Tibial artery (tissue), 4 donors: ENCODE measurements at regions not wholly inside any gene's neighbourhood (a gene's known extent, or its start where the extent isn't known, plus 50 kb on each side); places are given as distances from the start of the nearest gene placed in this dataset.

ENCODE experiments used
- DNase-seq, 2 donors: peaks; one replicate each; pipeline ENCODE4 v3.0.0-alpha.2; 2019
- H3K27ac ChIP-seq, 2 donors: fragments of 200-600 bp; sonication (generic) in 1 of 2; 1 replicate in 1 of 2; 2 replicates in 1 of 2; pipeline ENCODE4 v1.5.1; 2018 to 2019; ENCODE audit warnings: mild to moderate bottlenecking in 1 of 2
- H3K27me3 ChIP-seq, 2 donors: fragments of 200-600 bp; sonication (generic) in 1 of 2; one replicate each; pipeline versions ENCODE4 v1.5.1 to v1.6.0; 2016 to 2019
- H3K36me3 ChIP-seq, 3 donors: fragments of 200-600 bp; sonication (generic) in 2 of 3; one replicate each; pipeline ENCODE4 v1.5.1; 2016 to 2019; ENCODE audit warnings: mild to moderate bottlenecking in 2 of 3
- H3K4me1 ChIP-seq, 4 donors: fragments of 200-600 bp; sonication (generic) in 2 of 4; 1 replicate in 3 of 4; 2 replicates in 1 of 4; pipeline ENCODE4 v1.5.1; 2016 to 2019
- H3K4me3 ChIP-seq, 2 donors: fragments of 200-600 bp; sonication (generic) in 1 of 2; 1 replicate in 1 of 2; 2 replicates in 1 of 2; pipeline ENCODE4 v1.5.1; 2018 to 2019; ENCODE audit warnings: mild to moderate bottlenecking in 2 of 2
- H3K9me3 ChIP-seq, 3 donors: fragments of 200-600 bp; sonication (generic) in 1 of 3; one replicate each; pipeline ENCODE4 v1.5.1; 2016 to 2019
- CTCF ChIP-seq, 2 experiments: fragments of 200-600 bp in 1 of 2; fragments of 450-650 bp in 1 of 2; IDR thresholded peaks; one replicate each; pipeline ENCODE4 v1.5.1; 2017 to 2019; ENCODE audit warnings: antibody characterized with exemption in 2 of 2, mild to moderate bottlenecking in 1 of 2, moderate library complexity in 1 of 2
- intact Hi-C: fragments of 100-400 bp; cut with DNase I; formaldehyde crosslinking; loops from one replicate; pipeline ENCODE4 v1.15.0; 2023; ENCODE audit warnings: low total_unique reads

GRCh38 chr14:83384253-83384652 is 1850.6 kb upstream of the SEL1L start:
- no peak for TF ChIP-seq CTCF (IDR thresholded peaks at IDR 0.05)
- Histone ChIP-seq H3K27ac (no peak overlapping the region), H3K4me1 (peaks cover 0 to 3% (median 0%) of the 10 kb centered on the region in 4 donors), H3K9me3 (no peaks in the 10 kb centered on the region), H3K36me3 (no peaks in the 10 kb centered on the region), H3K4me3 (no peak overlapping the region), H3K27me3 (no peaks in the 10 kb centered on the region)
- DNase-seq, result no peak
- intact Hi-C loops, result no loop called here

GRCh38 chr14:83395321-83395720 is 1861.7 kb upstream of the SEL1L start:
- no peaks in the 10 kb centered on the region for H3K36me3 ChIP-seq
- intact Hi-C loops, result no loop called here

GRCh38 chr14:83416476-83416875 is 1882.8 kb upstream of the SEL1L start:
- H3K36me3 ChIP-seq, result no peaks in the 10 kb centered on the region
- TF ChIP-seq CTCF (IDR thresholded peaks at IDR 0.05), result no peak
- no peaks in the 10 kb centered on the region for H3K9me3 ChIP-seq
- no peak for DNase-seq
- no peak overlapping the region for H3K27ac ChIP-seq
- H3K27me3 ChIP-seq, result no peaks in the 10 kb centered on the region
- H3K4me3 ChIP-seq, result no peak overlapping the region
- intact Hi-C loops, result no loop called here
- H3K4me1 ChIP-seq, result no peaks in the 10 kb centered on the region

More at GRCh38 chr14:83395321-83395720, 1861.7 kb upstream of the SEL1L start:
- no peak overlapping the region for H3K4me3 ChIP-seq
- no peak for DNase-seq
- H3K9me3 ChIP-seq, result no peaks in the 10 kb centered on the region
- no peaks in the 10 kb centered on the region for H3K27me3 ChIP-seq
- no peak overlapping the region for H3K27ac ChIP-seq
- H3K4me1 ChIP-seq, result no peaks in the 10 kb centered on the region
- no peak for TF ChIP-seq CTCF (IDR thresholded peaks at IDR 0.05)

- H3K27me3 ChIP-seq, result no peaks in the 10 kb centered on the region
- TF ChIP-seq CTCF (IDR thresholded peaks at IDR 0.05), result no peak
- no peak overlapping the region for H3K4me3 ChIP-seq
- DNase-seq, result no peak
- intact Hi-C loops, result no loop called here
- no peak overlapping the region for H3K27ac ChIP-seq
- no peaks in the 10 kb centered on the region for H3K9me3 ChIP-seq
- no peaks in the 10 kb centered on the region for H3K4me1 ChIP-seq
- no peaks in the 10 kb centered on the region for H3K36me3 ChIP-seq
These were observed 1885.8 kb upstream of the SEL1L start for GRCh38 chr14:83419420-83419819.

GRCh38 chr14:83421711-83422110 is 1888.1 kb upstream of the SEL1L start:
- Histone ChIP-seq H3K27ac (no peak overlapping the region), H3K4me3 (no peak overlapping the region), H3K4me1 (no peaks in the 10 kb centered on the region), H3K36me3 (no peaks in the 10 kb centered on the region), H3K27me3 (no peaks in the 10 kb centered on the region), H3K9me3 (no peaks in the 10 kb centered on the region)
- no peak for TF ChIP-seq CTCF (IDR thresholded peaks at IDR 0.05)
- intact Hi-C loops, result no loop called here
- DNase-seq, result no peak

- no peak for TF ChIP-seq CTCF (IDR thresholded peaks at IDR 0.05)
- Histone ChIP-seq H3K27me3 (no peaks in the 10 kb centered on the region), H3K9me3 (no peaks in the 10 kb centered on the region)
These were observed 1891.5 kb upstream of the SEL1L start for GRCh38 chr14:83425138-83425537.

More at GRCh38 chr14:83425138-83425537, 1891.5 kb upstream of the SEL1L start:
- Histone ChIP-seq H3K27ac (no peak overlapping the region), H3K36me3 (no peaks in the 10 kb centered on the region), H3K4me1 (no peaks in the 10 kb centered on the region), H3K4me3 (no peak overlapping the region)
- no peak for DNase-seq
- intact Hi-C loops, result no loop called here
